GM12878 (cell line): ENCODE measurements at regions not wholly inside any gene's neighbourhood (a gene's known extent, or its start where the extent isn't known, plus 50 kb on each side); places are given as distances from the start of the nearest gene placed in this dataset.

Experiments used
- ATAC-seq: fragments of 200-7000 bp; cut with Tn5 transposase; 3 replicates; pipeline ENCODE4 v1.9.1; 2020; ENCODE audit warnings: mild to moderate bottlenecking, moderate library complexity
- BruUV-seq: library from RNA; stranded (reverse); fragments of 400-500 nt; replicated peaks from 2 replicates; lab custom pipeline; 2021; lab: Mats Ljungman, UMichigan
- CTCF ChIA-PET: fragments of 300-600 bp; sonication (Branson Sonifier 250); formaldehyde crosslinking; extraction: SDS; loops from one replicate; lab custom pipeline; 2021; ENCODE audit warnings: inconsistent platforms; lab: Yijun Ruan, JAX
- POLR2A ChIA-PET: fragments of 350-600 bp; formaldehyde crosslinking; extraction: SDS; loops from one replicate; lab custom pipeline; 2021; ENCODE audit warnings: inconsistent platforms; lab: Charles Lee
- RAD21 ChIA-PET: fragments of 300-600 bp; sonication (Branson Sonifier 250); formaldehyde crosslinking; loops from one replicate; lab custom pipeline; 2023; ENCODE audit warnings: antibody characterized with exemption; ENCODE audit not compliant: unreplicated experiment; lab: Charles Lee
- SMC1A ChIA-PET: fragments of 300-600 bp; sonication (Branson Sonifier 250); formaldehyde crosslinking; loops from one replicate; lab custom pipeline; 2023; ENCODE audit not compliant: unreplicated experiment, uncharacterized antibody; lab: Charles Lee
- DNase-seq: peaks from one replicate; pipeline ENCODE4 v3.0.0-alpha.2; 2011; ENCODE audit warnings: low read depth, low spot score
- FAIRE-seq: peaks from 3 replicates; lab custom pipeline; 2011; peaks lifted over from hg19 to GRCh38; lab: Jason Lieb, UNC
- H2AFZ ChIP-seq: 2 replicates; pipeline ENCODE4 v1.6.0; 2011; ENCODE audit warnings: low read depth, low read length, control low read depth; ENCODE audit not compliant: control insufficient read depth
- H3K27ac ChIP-seq: 2 replicates; pipeline ENCODE4 v1.5.1; 2011; ENCODE audit warnings: control low read depth; ENCODE audit not compliant: control insufficient read depth, insufficient read depth
- H3K27me3 ChIP-seq, 2 experiments: replicated peaks in 1 of 2; 2 replicates each; pipeline versions ENCODE4 v1.6.0 to v1.6.1; 2011; ENCODE audit warnings: low read length in 1 of 2; ENCODE audit not compliant: control insufficient read depth in 2 of 2, insufficient read depth in 2 of 2
- H3K36me3 ChIP-seq, 2 experiments: 2 replicates each; pipeline ENCODE4 v1.5.1; 2011; ENCODE audit warnings: low read length in 1 of 2; ENCODE audit not compliant: control insufficient read depth in 2 of 2, insufficient read depth in 2 of 2
- H3K4me1 ChIP-seq: 2 replicates; pipeline ENCODE4 v1.6.1; 2011; ENCODE audit warnings: mild to moderate bottlenecking, low read length, moderate library complexity, mixed read lengths; ENCODE audit not compliant: control insufficient read depth, insufficient read depth
- H3K4me2 ChIP-seq: 2 replicates; pipeline ENCODE4 v1.6.0; 2011; ENCODE audit warnings: control low read depth; ENCODE audit not compliant: control insufficient read depth, insufficient read depth
- H3K4me3 ChIP-seq: fragments of 200-600 bp; sonication (generic); 2 replicates; pipeline ENCODE4 v1.5.1; 2016
- H3K79me2 ChIP-seq: 2 replicates; pipeline ENCODE4 v1.6.0; 2011; ENCODE audit warnings: low read length; ENCODE audit not compliant: control insufficient read depth, insufficient read depth
- H3K9ac ChIP-seq: 2 replicates; pipeline ENCODE4 v1.8.0; 2011; ENCODE audit warnings: low read length, control low read depth, mixed read lengths; ENCODE audit not compliant: control insufficient read depth, insufficient read depth
- H3K9me3 ChIP-seq: replicated peaks from 3 replicates; pipeline ENCODE4 v1.5.1; 2011; ENCODE audit warnings: mild to moderate bottlenecking, low read length; ENCODE audit not compliant: control insufficient read depth, insufficient read depth
- H4K20me1 ChIP-seq: 2 replicates; pipeline ENCODE4 v1.6.0; 2011; ENCODE audit not compliant: control insufficient read depth, insufficient read depth
- ETV6 ChIP-seq, 2 experiments: fragments of 450-650 bp in 1 of 2; IDR thresholded peaks in 1 of 2; conservative IDR thresholded peaks in 1 of 2; 2 replicates each; pipeline ENCODE4 v1.6.1; 2014; ENCODE audit warnings: antibody characterized with exemption in 1 of 2, borderline replicate concordance in 1 of 2, low read depth in 1 of 2, mild to moderate bottlenecking in 1 of 2, moderate library complexity in 1 of 2
- EZH2 ChIP-seq: IDR thresholded peaks from 2 replicates; pipeline ENCODE4 v1.6.1; 2012; ENCODE audit warnings: low read depth, mild to moderate bottlenecking, control low read depth, inconsistent platforms, low read length, borderline replicate concordance; ENCODE audit not compliant: control insufficient read depth
- IRF4 ChIP-seq: IDR thresholded peaks from 2 replicates; pipeline ENCODE4 v1.6.1; 2011; ENCODE audit warnings: low read depth, low read length
- LARP7 ChIP-seq: fragments of 450-650 bp; IDR thresholded peaks from 2 replicates; pipeline ENCODE4 v1.6.1; 2017; ENCODE audit warnings: mild to moderate bottlenecking
- PAX8 ChIP-seq: fragments of 450-650 bp; IDR thresholded peaks from 2 replicates; pipeline ENCODE4 v1.6.1; 2017; ENCODE audit warnings: mild to moderate bottlenecking, moderate library complexity
- PML ChIP-seq: IDR thresholded peaks from 2 replicates; pipeline ENCODE4 v1.6.1; 2012; ENCODE audit warnings: low read length, inconsistent platforms
- RAD51 ChIP-seq: fragments of 450-650 bp; IDR thresholded peaks from 2 replicates; pipeline ENCODE4 v1.6.1; 2016; ENCODE audit warnings: moderate library complexity, mild to moderate bottlenecking, inconsistent platforms
- STAT3 ChIP-seq: IDR thresholded peaks from 2 replicates; pipeline ENCODE4 v1.6.1; 2011; ENCODE audit warnings: low read depth, low read length, improper control_type of control experiment
- ZZZ3 ChIP-seq: IDR thresholded peaks from 2 replicates; pipeline ENCODE4 v1.6.1; 2011; ENCODE audit warnings: low read depth; ENCODE audit not compliant: control insufficient read depth, insufficient read length
- WGBS: methylation state at CpG from one replicate; pipeline ENCODE4 v1.1.6; 2016; ENCODE audit warnings: low lambda C conversion rate; ENCODE audit not compliant: insufficient replicate concordance, insufficient coverage; ENCODE audit errors: missing lambda C conversion rate; 5-methylcytosine and 5-hydroxymethylcytosine counted together
- in situ Hi-C: fragments of 300-500 bp; cut with MboI; formaldehyde crosslinking; loops from 9 replicates; pipeline ENCODE4 v1.14.3; 2018; ENCODE audit warnings: mixed read lengths
- intact Hi-C: fragments of 100-400 bp; cut with micrococcal nuclease; formaldehyde crosslinking; loops from one replicate; pipeline ENCODE4 v1.14.2; 2022; ENCODE audit not compliant: unreplicated experiment
- TF ChIP-seq, protein P1 (sequence below): fragments of 450-650 bp; formaldehyde crosslinking; IDR thresholded peaks from 2 replicates; pipeline ENCODE4 v1.5.0; 2022; ENCODE audit warnings: mild to moderate bottlenecking, missing genetic modification characterization
- TF ChIP-seq, protein P2 (sequence below): IDR thresholded peaks from 2 replicates; pipeline ENCODE4 v1.6.1; 2011; ENCODE audit warnings: low read depth, low read length, improper control_type of control experiment, borderline replicate concordance
- TF ChIP-seq, protein P3 (sequence below): IDR thresholded peaks from 2 replicates; pipeline ENCODE4 v1.6.1; 2011; ENCODE audit warnings: borderline replicate concordance, low read depth, mild to moderate bottlenecking, moderate library complexity, low read length; ENCODE audit not compliant: insufficient read depth, poor library complexity, severe bottlenecking
- TF ChIP-seq, protein P4 (sequence below): IDR thresholded peaks from 2 replicates; pipeline ENCODE4 v1.6.1; 2012; ENCODE audit warnings: mild to moderate bottlenecking, low read depth, low read length
- TF ChIP-seq, protein P5 (sequence below): IDR thresholded peaks from 2 replicates; pipeline ENCODE4 v1.6.1; 2012; ENCODE audit warnings: low read depth, low read length, improper control_type of control experiment

DNA sequence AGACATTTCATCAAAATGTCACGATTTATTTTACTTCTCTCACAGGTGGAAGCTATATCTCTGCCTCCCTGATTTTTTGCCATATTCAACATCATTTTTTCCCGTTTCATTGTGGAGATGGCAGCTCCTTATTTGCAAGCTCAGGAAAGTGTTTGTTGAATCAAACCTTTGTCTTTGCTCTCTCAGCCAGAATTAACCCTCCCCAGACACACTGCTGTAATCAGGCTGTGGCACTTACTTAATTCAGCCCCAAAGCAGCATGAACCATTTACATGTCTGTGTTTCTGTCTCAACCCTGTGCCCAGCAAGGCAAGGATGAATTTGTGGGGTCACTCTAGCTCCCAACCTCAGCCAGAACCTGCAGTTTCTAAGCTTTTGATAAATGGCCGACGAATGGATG lies 397.2 kb downstream of the TCERG1L start:
- Histone ChIP-seq H3K4me1 (no peaks in the 10 kb centered on the region), H4K20me1 (no peaks in the 10 kb centered on the region), H3K9me3 (no peaks in the 10 kb centered on the region), H2AFZ (no peak overlapping the region), H3K27me3 (no peaks in the 10 kb centered on the region), H3K36me3 (no peaks in the 10 kb centered on the region), H3K9ac (no peak overlapping the region), H3K27ac (no peak overlapping the region), H3K4me3 (no peak overlapping the region), H3K4me2 (no peak overlapping the region), H3K79me2 (no peaks in the 10 kb centered on the region)
- BruUV-seq, result no TSS peak
- ChIA-PET SMC1A (interaction anchor here (0.8 kb wide), 1 partner anchor 13 kb away, joined by 3 read pairs; no protein-coding TSS in a partner anchor), POLR2A (no interaction called here), CTCF (no interaction called here), RAD21 (no interaction called here)
- DNase-seq (no peak), FAIRE-seq (no peak), ATAC-seq (no peak)
- TF ChIP-seq LARP7, result no peak
- TF ChIP-seq, protein P1, sequence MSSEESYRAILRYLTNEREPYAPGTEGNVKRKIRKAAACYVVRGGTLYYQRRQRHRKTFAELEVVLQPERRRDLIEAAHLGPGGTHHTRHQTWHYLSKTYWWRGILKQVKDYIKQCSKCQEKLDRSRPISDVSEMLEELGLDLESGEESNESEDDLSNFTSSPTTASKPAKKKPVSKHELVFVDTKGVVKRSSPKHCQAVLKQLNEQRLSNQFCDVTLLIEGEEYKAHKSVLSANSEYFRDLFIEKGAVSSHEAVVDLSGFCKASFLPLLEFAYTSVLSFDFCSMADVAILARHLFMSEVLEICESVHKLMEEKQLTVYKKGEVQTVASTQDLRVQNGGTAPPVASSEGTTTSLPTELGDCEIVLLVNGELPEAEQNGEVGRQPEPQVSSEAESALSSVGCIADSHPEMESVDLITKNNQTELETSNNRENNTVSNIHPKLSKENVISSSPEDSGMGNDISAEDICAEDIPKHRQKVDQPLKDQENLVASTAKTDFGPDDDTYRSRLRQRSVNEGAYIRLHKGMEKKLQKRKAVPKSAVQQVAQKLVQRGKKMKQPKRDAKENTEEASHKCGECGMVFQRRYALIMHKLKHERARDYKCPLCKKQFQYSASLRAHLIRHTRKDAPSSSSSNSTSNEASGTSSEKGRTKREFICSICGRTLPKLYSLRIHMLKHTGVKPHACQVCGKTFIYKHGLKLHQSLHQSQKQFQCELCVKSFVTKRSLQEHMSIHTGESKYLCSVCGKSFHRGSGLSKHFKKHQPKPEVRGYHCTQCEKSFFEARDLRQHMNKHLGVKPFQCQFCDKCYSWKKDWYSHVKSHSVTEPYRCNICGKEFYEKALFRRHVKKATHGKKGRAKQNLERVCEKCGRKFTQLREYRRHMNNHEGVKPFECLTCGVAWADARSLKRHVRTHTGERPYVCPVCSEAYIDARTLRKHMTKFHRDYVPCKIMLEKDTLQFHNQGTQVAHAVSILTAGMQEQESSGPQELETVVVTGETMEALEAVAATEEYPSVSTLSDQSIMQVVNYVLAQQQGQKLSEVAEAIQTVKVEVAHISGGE (CRISPR knock-in tag), result no peak
- TF ChIP-seq PML, result no peak
- TF ChIP-seq ZZZ3, result no peak
- no peak for TF ChIP-seq EZH2
- TF ChIP-seq, protein P2, sequence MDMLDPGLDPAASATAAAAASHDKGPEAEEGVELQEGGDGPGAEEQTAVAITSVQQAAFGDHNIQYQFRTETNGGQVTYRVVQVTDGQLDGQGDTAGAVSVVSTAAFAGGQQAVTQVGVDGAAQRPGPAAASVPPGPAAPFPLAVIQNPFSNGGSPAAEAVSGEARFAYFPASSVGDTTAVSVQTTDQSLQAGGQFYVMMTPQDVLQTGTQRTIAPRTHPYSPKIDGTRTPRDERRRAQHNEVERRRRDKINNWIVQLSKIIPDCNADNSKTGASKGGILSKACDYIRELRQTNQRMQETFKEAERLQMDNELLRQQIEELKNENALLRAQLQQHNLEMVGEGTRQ, result no peak
- TF ChIP-seq, protein P3, sequence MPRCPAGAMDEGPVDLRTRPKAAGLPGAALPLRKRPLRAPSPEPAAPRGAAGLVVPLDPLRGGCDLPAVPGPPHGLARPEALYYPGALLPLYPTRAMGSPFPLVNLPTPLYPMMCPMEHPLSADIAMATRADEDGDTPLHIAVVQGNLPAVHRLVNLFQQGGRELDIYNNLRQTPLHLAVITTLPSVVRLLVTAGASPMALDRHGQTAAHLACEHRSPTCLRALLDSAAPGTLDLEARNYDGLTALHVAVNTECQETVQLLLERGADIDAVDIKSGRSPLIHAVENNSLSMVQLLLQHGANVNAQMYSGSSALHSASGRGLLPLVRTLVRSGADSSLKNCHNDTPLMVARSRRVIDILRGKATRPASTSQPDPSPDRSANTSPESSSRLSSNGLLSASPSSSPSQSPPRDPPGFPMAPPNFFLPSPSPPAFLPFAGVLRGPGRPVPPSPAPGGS, result no peak
- TF ChIP-seq ETV6 (conservative IDR thresholded peaks at IDR 0.05 in 1 of 2, IDR thresholded peaks at IDR 0.05 in 1 of 2; ENCODE audit: borderline replicate concordance in 1 of 2, low read depth in 1 of 2), result no peak
- no peak for TF ChIP-seq STAT3
- no peak for TF ChIP-seq RAD51
- TF ChIP-seq, protein P4, sequence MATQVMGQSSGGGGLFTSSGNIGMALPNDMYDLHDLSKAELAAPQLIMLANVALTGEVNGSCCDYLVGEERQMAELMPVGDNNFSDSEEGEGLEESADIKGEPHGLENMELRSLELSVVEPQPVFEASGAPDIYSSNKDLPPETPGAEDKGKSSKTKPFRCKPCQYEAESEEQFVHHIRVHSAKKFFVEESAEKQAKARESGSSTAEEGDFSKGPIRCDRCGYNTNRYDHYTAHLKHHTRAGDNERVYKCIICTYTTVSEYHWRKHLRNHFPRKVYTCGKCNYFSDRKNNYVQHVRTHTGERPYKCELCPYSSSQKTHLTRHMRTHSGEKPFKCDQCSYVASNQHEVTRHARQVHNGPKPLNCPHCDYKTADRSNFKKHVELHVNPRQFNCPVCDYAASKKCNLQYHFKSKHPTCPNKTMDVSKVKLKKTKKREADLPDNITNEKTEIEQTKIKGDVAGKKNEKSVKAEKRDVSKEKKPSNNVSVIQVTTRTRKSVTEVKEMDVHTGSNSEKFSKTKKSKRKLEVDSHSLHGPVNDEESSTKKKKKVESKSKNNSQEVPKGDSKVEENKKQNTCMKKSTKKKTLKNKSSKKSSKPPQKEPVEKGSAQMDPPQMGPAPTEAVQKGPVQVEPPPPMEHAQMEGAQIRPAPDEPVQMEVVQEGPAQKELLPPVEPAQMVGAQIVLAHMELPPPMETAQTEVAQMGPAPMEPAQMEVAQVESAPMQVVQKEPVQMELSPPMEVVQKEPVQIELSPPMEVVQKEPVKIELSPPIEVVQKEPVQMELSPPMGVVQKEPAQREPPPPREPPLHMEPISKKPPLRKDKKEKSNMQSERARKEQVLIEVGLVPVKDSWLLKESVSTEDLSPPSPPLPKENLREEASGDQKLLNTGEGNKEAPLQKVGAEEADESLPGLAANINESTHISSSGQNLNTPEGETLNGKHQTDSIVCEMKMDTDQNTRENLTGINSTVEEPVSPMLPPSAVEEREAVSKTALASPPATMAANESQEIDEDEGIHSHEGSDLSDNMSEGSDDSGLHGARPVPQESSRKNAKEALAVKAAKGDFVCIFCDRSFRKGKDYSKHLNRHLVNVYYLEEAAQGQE, result no peak
- TF ChIP-seq PAX8, result no peak
- TF ChIP-seq IRF4, result no peak
- TF ChIP-seq, protein P5, sequence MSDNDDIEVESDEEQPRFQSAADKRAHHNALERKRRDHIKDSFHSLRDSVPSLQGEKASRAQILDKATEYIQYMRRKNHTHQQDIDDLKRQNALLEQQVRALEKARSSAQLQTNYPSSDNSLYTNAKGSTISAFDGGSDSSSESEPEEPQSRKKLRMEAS, result no peak
- WGBS, result 44% methylated on average over 4 of the region's 4 CpGs
- in situ Hi-C loops (no loop called here), intact Hi-C loops (no loop called here)
